B cell (primary cell): ENCODE measurements at regions not wholly inside any gene's neighbourhood (a gene's known extent, or its start where the extent isn't known, plus 50 kb on each side); places are given as distances from the start of the nearest gene placed in this dataset.

ENCODE experiments used
- ATAC-seq: fragments of 200-7000 bp; cut with Tn5 transposase; one replicate; pipeline ENCODE4 v1.10.0; 2021; ENCODE audit warnings: low read depth, mild to moderate bottlenecking, moderate number of reproducible peaks, moderate library complexity
- CTCF ChIA-PET: fragments of 350-600 bp; sonication (Branson Sonifier 250); formaldehyde crosslinking; loops from one replicate; lab custom pipeline; 2021; ENCODE audit warnings: antibody characterized with exemption, inconsistent platforms; lab: Charles Lee
- POLR2A ChIA-PET: fragments of 350-600 bp; sonication (Branson Sonifier 250); formaldehyde crosslinking; loops from one replicate; lab custom pipeline; 2021; ENCODE audit warnings: antibody characterized with exemption; lab: Charles Lee
- DNase-seq: peaks from one replicate; pipeline ENCODE4 v3.0.0; 2013
- H2AFZ ChIP-seq: 2 replicates; pipeline ENCODE4 v1.6.1; 2012; ENCODE audit warnings: mild to moderate bottlenecking, low read depth, low read length; ENCODE audit not compliant: insufficient read depth, poor library complexity, severe bottlenecking
- H3K27ac ChIP-seq, 2 donors: 1 replicate in 1 of 2; 2 replicates in 1 of 2; pipeline ENCODE4 v1.5.1; 2012 to 2013; ENCODE audit warnings: low read length in 2 of 2, mild to moderate bottlenecking in 2 of 2, moderate library complexity in 1 of 2
- H3K27me3 ChIP-seq, 4 experiments: fragments of 200-600 bp in 1 of 4; sonication (generic) in 1 of 4; replicated peaks in 1 of 4; 1 replicate in 2 of 4; 2 replicates in 2 of 4; pipeline versions ENCODE4 v1.6.1 to v1.7.0; 2013 to 2016; ENCODE audit warnings: low read length in 3 of 4, mild to moderate bottlenecking in 2 of 4, mixed read lengths in 1 of 4, moderate library complexity in 1 of 4; ENCODE audit not compliant: insufficient read depth in 4 of 4, control insufficient read depth in 3 of 4; ENCODE audit errors: control extremely low read depth in 1 of 4
- H3K36me3 ChIP-seq, 2 experiments: replicated peaks in 1 of 2; 1 replicate in 1 of 2; 2 replicates in 1 of 2; pipeline versions ENCODE4 v1.6.1 to v1.7.1; 2013; ENCODE audit warnings: low read length in 1 of 2; ENCODE audit not compliant: insufficient read depth in 2 of 2, control insufficient read depth in 1 of 2; ENCODE audit errors: control extremely low read depth in 1 of 2, extremely low read depth in 1 of 2
- H3K4me1 ChIP-seq, 2 donors: fragments of 200-600 bp in 1 of 2; sonication (generic) in 1 of 2; 1 replicate in 1 of 2; 2 replicates in 1 of 2; pipeline versions ENCODE4 v1.5.1 to v1.6.1; 2013 to 2017; ENCODE audit warnings: low read length in 2 of 2; ENCODE audit not compliant: control insufficient read depth in 2 of 2, insufficient read depth in 2 of 2
- H3K4me2 ChIP-seq: replicated peaks from 2 replicates; pipeline ENCODE3; 2012; ENCODE audit warnings: mild to moderate bottlenecking, low read depth, low read length; ENCODE audit not compliant: poor library complexity, severe bottlenecking
- H3K4me3 ChIP-seq, 5 experiments: fragments of 200-600 bp in 1 of 5; sonication (generic) in 1 of 5; 1 replicate in 3 of 5; 2 replicates in 2 of 5; pipeline versions ENCODE4 v1.5.1 to v1.7.0; 2011 to 2016; ENCODE audit warnings: low read length in 4 of 5, mild to moderate bottlenecking in 4 of 5, low read depth in 2 of 5, control low read depth in 1 of 5, moderate library complexity in 1 of 5; ENCODE audit not compliant: insufficient read depth in 1 of 5; ENCODE audit errors: control extremely low read depth in 1 of 5, extremely low read depth in 1 of 5
- H3K79me2 ChIP-seq: fragments of 200-600 bp; sonication (generic); one replicate; pipeline ENCODE4 v1.6.0; 2016; ENCODE audit warnings: low read length; ENCODE audit not compliant: control insufficient read depth, insufficient read depth
- H3K9ac ChIP-seq: fragments of 200-600 bp; sonication (generic); 2 replicates; pipeline ENCODE4 v1.6.1; 2017; ENCODE audit warnings: mild to moderate bottlenecking, low read length, moderate library complexity
- H3K9me3 ChIP-seq, 3 donors: one replicate each; pipeline versions ENCODE4 v1.6.1 to v1.7.1; 2013; ENCODE audit warnings: low read length in 2 of 3; ENCODE audit not compliant: control insufficient read depth in 2 of 3, insufficient read depth in 1 of 3; ENCODE audit errors: control extremely low read depth in 1 of 3
- H4K20me1 ChIP-seq: 2 replicates; pipeline ENCODE4 v1.6.0; 2012; ENCODE audit warnings: mild to moderate bottlenecking, low read length; ENCODE audit not compliant: insufficient read depth, control insufficient read depth, poor library complexity, severe bottlenecking
- H3K27ac Mint-ChIP-seq: one replicate; pipeline ENCODE4 v1.8.0; 2021; ENCODE audit warnings: mixed read lengths
- H3K27me3 Mint-ChIP-seq: one replicate; pipeline ENCODE4 v1.8.0; 2021; ENCODE audit warnings: mixed read lengths
- H3K4me1 Mint-ChIP-seq: one replicate; pipeline ENCODE4 v1.8.0; 2021; ENCODE audit warnings: mixed read lengths
- H3K4me3 Mint-ChIP-seq: one replicate; pipeline ENCODE4 v1.8.0; 2021; ENCODE audit warnings: mixed read lengths
- H3K9me3 Mint-ChIP-seq: one replicate; pipeline ENCODE4 v1.8.0; 2022; ENCODE audit warnings: mixed read lengths; ENCODE audit not compliant: insufficient read depth
- CTCF ChIP-seq: fragments of 200-600 bp; IDR thresholded peaks from one replicate; pipeline ENCODE4 v1.8.0; 2022; ENCODE audit warnings: antibody characterized with exemption, mild to moderate bottlenecking
- EZH2 ChIP-seq: IDR thresholded peaks from 2 replicates; pipeline ENCODE4 v1.6.1; 2012; ENCODE audit warnings: borderline replicate concordance, low read depth, mild to moderate bottlenecking, moderate library complexity, low read length; ENCODE audit not compliant: insufficient read depth, poor library complexity, severe bottlenecking
- WGBS: methylation state at CpG from one replicate; pipeline ENCODE4 v1.1.5; 2013; ENCODE audit warnings: missing lambda C conversion rate; ENCODE audit not compliant: insufficient coverage; 5-methylcytosine and 5-hydroxymethylcytosine counted together
- intact Hi-C: fragments of 100-400 bp; cut with micrococcal nuclease; formaldehyde crosslinking; loops from one replicate; pipeline ENCODE4 v1.10.0; 2022

GRCh38 chr2:183809404-183809803, 685.2 kb downstream of the NUP35 start:
- H3K27me3 Mint-ChIP-seq = no peaks in the 10 kb centered on the region
- H3K9ac ChIP-seq = no peak overlapping the region
- H3K4me3 ChIP-seq = no peak overlapping the region
- H4K20me1 ChIP-seq = no peaks in the 10 kb centered on the region
- intact Hi-C loops = no loop called here
- H3K4me1 Mint-ChIP-seq = no peaks in the 10 kb centered on the region
- H3K27ac Mint-ChIP-seq = no peak overlapping the region
- DNase-seq = no peak
- H3K9me3 Mint-ChIP-seq = no peaks in the 10 kb centered on the region
- CTCF ChIA-PET = no interaction called here
- no peak overlapping the region for H3K27ac ChIP-seq
- no peak overlapping the region for H3K4me3 Mint-ChIP-seq
- no peaks in the 10 kb centered on the region for H3K27me3 ChIP-seq
- no peak overlapping the region for H3K4me2 ChIP-seq
- POLR2A ChIA-PET = no interaction called here
- no peaks in the 10 kb centered on the region for H3K79me2 ChIP-seq
- H3K36me3 ChIP-seq = no peaks in the 10 kb centered on the region
- no peak for TF ChIP-seq EZH2
- no peak for TF ChIP-seq CTCF
- no CpG with 5 or more reads among the region's 3 CpGs for WGBS
- H3K9me3 ChIP-seq = no peaks in the 10 kb centered on the region
- no peaks in the 10 kb centered on the region for H3K4me1 ChIP-seq
- H2AFZ ChIP-seq = no peak overlapping the region
- ATAC-seq = no peak

GRCh38 chr2:183811281-183811680, 687.0 kb downstream of the NUP35 start:
- H3K9ac ChIP-seq = no peak overlapping the region
- no peaks in the 10 kb centered on the region for H4K20me1 ChIP-seq
- DNase-seq (no peak), ATAC-seq (no peak)
- no peak overlapping the region for H3K4me2 ChIP-seq
- TF ChIP-seq EZH2 (no peak), CTCF (no peak)
- Mint-ChIP-seq H3K27ac (no peak overlapping the region), H3K4me1 (no peaks in the 10 kb centered on the region), H3K4me3 (no peak overlapping the region), H3K9me3 (peaks cover 5% of the 10 kb centered on the region), H3K27me3 (no peaks in the 10 kb centered on the region)
- no peaks in the 10 kb centered on the region for H3K27me3 ChIP-seq
- H3K4me3 ChIP-seq = no peak overlapping the region
- H3K79me2 ChIP-seq = no peaks in the 10 kb centered on the region
- intact Hi-C loops = no loop called here
- H3K9me3 ChIP-seq = no peaks in the 10 kb centered on the region
- ChIA-PET CTCF (no interaction called here), POLR2A (no interaction called here)
- no peak overlapping the region for H2AFZ ChIP-seq
- no peaks in the 10 kb centered on the region for H3K4me1 ChIP-seq
- no peaks in the 10 kb centered on the region for H3K36me3 ChIP-seq
- H3K27ac ChIP-seq = no peak overlapping the region
- WGBS = 100% methylated on average over 1 of the region's 1 CpG
